Mesenchymal stem cell (in vitro differentiated cells and primary cell): ENCODE measurements at regions not wholly inside any gene's neighbourhood (a gene's known extent, or its start where the extent isn't known, plus 50 kb on each side); places are given as distances from the start of the nearest gene placed in this dataset.
A peak's percentile ranks its signal among the peaks of the same experiment; 100 is the strongest.

Experiments
- DNase-seq: peaks from one replicate; pipeline ENCODE4 v3.0.0-alpha.2; 2013
- H2AFZ ChIP-seq: one replicate; pipeline ENCODE4 v1.6.1; 2013; ENCODE audit warnings: low read depth, mild to moderate bottlenecking, control low read depth, inconsistent platforms, low read length, moderate library complexity
- H2AK5ac ChIP-seq: 2 replicates; pipeline ENCODE4 v1.6.1; 2013; ENCODE audit warnings: low read length, moderate library complexity, mild to moderate bottlenecking, inconsistent platforms; ENCODE audit not compliant: severe bottlenecking
- H2BK120ac ChIP-seq: one replicate; pipeline ENCODE4 v1.6.1; 2013; ENCODE audit warnings: low read depth, mild to moderate bottlenecking, inconsistent platforms, low read length, moderate library complexity
- H2BK12ac ChIP-seq, 2 experiments: one replicate each; pipeline ENCODE4 v1.6.1; 2013; ENCODE audit warnings: inconsistent platforms in 2 of 2, low read length in 2 of 2, mild to moderate bottlenecking in 2 of 2, moderate library complexity in 2 of 2, control low read depth in 1 of 2
- H2BK15ac ChIP-seq: one replicate; pipeline ENCODE4 v1.6.1; 2013; ENCODE audit warnings: mild to moderate bottlenecking, low read depth, inconsistent platforms; ENCODE audit not compliant: poor library complexity, severe bottlenecking
- H2BK5ac ChIP-seq: 2 replicates; pipeline ENCODE4 v1.6.1; 2013; ENCODE audit warnings: low read depth, mild to moderate bottlenecking, low read length, control low read depth, inconsistent platforms; ENCODE audit not compliant: poor library complexity, severe bottlenecking
- H3K14ac ChIP-seq, 2 experiments: one replicate each; pipeline ENCODE4 v1.6.1; 2013; ENCODE audit warnings: inconsistent platforms in 2 of 2, low read length in 2 of 2, control low read depth in 1 of 2, mild to moderate bottlenecking in 1 of 2, moderate library complexity in 1 of 2
- H3K18ac ChIP-seq, 2 experiments: one replicate each; pipeline ENCODE4 v1.6.1; 2013; ENCODE audit warnings: inconsistent platforms in 2 of 2, low read length in 2 of 2, control low read depth in 1 of 2, low read depth in 1 of 2, mild to moderate bottlenecking in 1 of 2
- H3K23ac ChIP-seq, 2 experiments: one replicate each; pipeline ENCODE4 v1.6.1; 2013; ENCODE audit warnings: inconsistent platforms in 2 of 2, low read length in 2 of 2, mild to moderate bottlenecking in 2 of 2, moderate library complexity in 2 of 2, control low read depth in 1 of 2
- H3K27ac ChIP-seq: 2 replicates; pipeline ENCODE4 v1.5.1; 2013; ENCODE audit warnings: mild to moderate bottlenecking, moderate library complexity, low read length, control low read depth, inconsistent platforms; ENCODE audit not compliant: poor library complexity, severe bottlenecking
- H3K27me3 ChIP-seq, 2 experiments: 2 replicates each; pipeline versions ENCODE4 v1.6.1 to v1.7.0; 2013; ENCODE audit warnings: low read length in 2 of 2, mild to moderate bottlenecking in 2 of 2, moderate library complexity in 2 of 2, control low read depth in 1 of 2, inconsistent platforms in 1 of 2; ENCODE audit not compliant: control insufficient read depth in 1 of 2, insufficient read depth in 1 of 2
- H3K36me3 ChIP-seq, 2 experiments: 2 replicates each; pipeline versions ENCODE4 v1.6.1 to v1.7.0; 2013; ENCODE audit warnings: low read length in 2 of 2, control low read depth in 1 of 2, inconsistent platforms in 1 of 2, low read depth in 1 of 2, mild to moderate bottlenecking in 1 of 2; ENCODE audit not compliant: insufficient read depth in 2 of 2, control insufficient read depth in 1 of 2
- H3K4ac ChIP-seq, 2 experiments: one replicate each; pipeline ENCODE4 v1.6.1; 2013; ENCODE audit warnings: inconsistent platforms in 2 of 2, low read length in 2 of 2, mild to moderate bottlenecking in 2 of 2, moderate library complexity in 2 of 2, control low read depth in 1 of 2, low read depth in 1 of 2
- H3K4me1 ChIP-seq: 2 replicates; pipeline ENCODE4 v1.6.1; 2013; ENCODE audit warnings: low read depth, low read length, control low read depth; ENCODE audit not compliant: control insufficient read depth, insufficient read depth
- H3K4me2 ChIP-seq: 2 replicates; pipeline ENCODE4 v1.6.1; 2013; ENCODE audit warnings: low read length, mild to moderate bottlenecking, inconsistent platforms; ENCODE audit not compliant: poor library complexity, severe bottlenecking
- H3K4me3 ChIP-seq, 2 experiments: 2 replicates each; pipeline versions ENCODE4 v1.5.1 to v1.7.0; 2013; ENCODE audit warnings: low read length in 2 of 2, mild to moderate bottlenecking in 2 of 2, control low read depth in 1 of 2, low read depth in 1 of 2; ENCODE audit not compliant: insufficient read depth in 1 of 2
- H3K79me1 ChIP-seq: replicated peaks from 2 replicates; pipeline ENCODE4 v1.6.1; 2013; ENCODE audit warnings: mild to moderate bottlenecking, control low read depth, low read length, inconsistent platforms; ENCODE audit not compliant: poor library complexity, severe bottlenecking
- H3K9ac ChIP-seq: 2 replicates; pipeline ENCODE4 v1.7.0; 2013; ENCODE audit warnings: mild to moderate bottlenecking, low read length, moderate library complexity
- H3K9me3 ChIP-seq: 2 replicates; pipeline ENCODE4 v1.7.0; 2013; ENCODE audit warnings: mild to moderate bottlenecking, low read length; ENCODE audit not compliant: control insufficient read depth
- H4K8ac ChIP-seq: one replicate; pipeline ENCODE4 v1.6.1; 2013; ENCODE audit warnings: inconsistent platforms, mild to moderate bottlenecking, low read length, moderate library complexity
- H4K91ac ChIP-seq: one replicate; pipeline ENCODE4 v1.6.1; 2013; ENCODE audit warnings: mild to moderate bottlenecking, low read length, inconsistent platforms
- WGBS: methylation state at CpG from one replicate; pipeline ENCODE4 v1.1.7; 2013; ENCODE audit warnings: mixed read lengths; 5-methylcytosine and 5-hydroxymethylcytosine counted together

- no peak overlapping the region for H2BK5ac ChIP-seq
- H3K9ac ChIP-seq = peak overlapping the region; percentile 96
- no peak for DNase-seq
- H3K14ac ChIP-seq = no peak overlapping the region
- peak overlapping the region in 1 of 2 experiments; percentile 27 for H2BK12ac ChIP-seq
- no peak overlapping the region for H3K4me3 ChIP-seq
- no peaks in the 10 kb centered on the region for H3K9me3 ChIP-seq
- no peak overlapping the region for H2BK15ac ChIP-seq
- H3K36me3 ChIP-seq = peaks cover 3 to 4% of the 10 kb centered on the region in 2 experiments
- H3K4ac ChIP-seq = peak overlapping the region in 1 of 2 experiments; percentile 3
- H3K27ac ChIP-seq = peak overlapping the region; percentile 1
- H3K4me1 ChIP-seq = peaks cover 28% of the 10 kb centered on the region
- peak overlapping the region; percentile 94 for H2AK5ac ChIP-seq
- no peak overlapping the region for H2AFZ ChIP-seq
- peak overlapping the region; percentile 35 to 38 for H3K18ac ChIP-seq
- no peak overlapping the region for H3K4me2 ChIP-seq
- peaks cover 5% of the 10 kb centered on the region for H3K79me1 ChIP-seq
- H3K23ac ChIP-seq = no peak overlapping the region
- 100% methylated on average over 2 of the region's 2 CpGs for WGBS
- no peak overlapping the region for H4K91ac ChIP-seq
- peak overlapping the region; percentile 56 for H2BK120ac ChIP-seq
- H4K8ac ChIP-seq = no peak overlapping the region
- H3K27me3 ChIP-seq = no peaks in the 10 kb centered on the region
Measured at GRCh38 chr14:73782623-73783022, 68.4 kb upstream of the PNMA1 start.

DNA sequence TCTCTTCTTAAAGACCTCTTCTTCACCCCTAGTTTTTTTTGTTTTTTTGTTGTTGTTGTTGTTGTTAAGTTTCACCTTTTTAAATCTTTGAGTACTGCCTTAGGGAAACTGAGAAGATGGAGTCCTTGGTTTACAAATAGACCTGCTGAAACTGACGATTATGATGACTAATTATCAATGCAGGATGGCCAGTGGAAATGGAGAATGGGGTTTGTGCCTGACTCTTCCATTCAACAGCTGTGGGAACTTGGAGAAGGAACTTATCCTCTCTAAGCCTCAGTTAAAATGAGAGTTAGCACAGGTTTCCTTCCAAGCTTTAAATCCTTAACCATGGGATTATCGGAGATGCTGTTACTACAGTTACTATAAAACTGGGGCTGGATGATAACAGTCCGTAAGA lies 66.7 kb upstream of the PNMA1 start:
- DNase-seq = no peak
- H3K9ac ChIP-seq = no peak overlapping the region
- H3K27me3 ChIP-seq = no peaks in the 10 kb centered on the region
- H3K23ac ChIP-seq = no peak overlapping the region
- peaks cover 38% of the 10 kb centered on the region for H3K4me1 ChIP-seq
- H3K14ac ChIP-seq = no peak overlapping the region
- H2BK15ac ChIP-seq = no peak overlapping the region
- no peaks in the 10 kb centered on the region for H3K9me3 ChIP-seq
- no peak overlapping the region for H3K18ac ChIP-seq
- no peak overlapping the region for H4K91ac ChIP-seq
- H3K79me1 ChIP-seq = peaks cover 5% of the 10 kb centered on the region
- H3K36me3 ChIP-seq = peaks cover 3 to 7% of the 10 kb centered on the region in 2 experiments
- H2BK12ac ChIP-seq = no peak overlapping the region
- no peak overlapping the region for H3K4me2 ChIP-seq
- H2AK5ac ChIP-seq = no peak overlapping the region
- H2AFZ ChIP-seq = no peak overlapping the region
- WGBS = 73% methylated on average over 1 of the region's 3 CpGs
- no peak overlapping the region for H2BK120ac ChIP-seq
- H3K4ac ChIP-seq = no peak overlapping the region
- no peak overlapping the region for H2BK5ac ChIP-seq
- no peak overlapping the region for H3K27ac ChIP-seq
- H3K4me3 ChIP-seq = no peak overlapping the region
- no peak overlapping the region for H4K8ac ChIP-seq

DNA sequence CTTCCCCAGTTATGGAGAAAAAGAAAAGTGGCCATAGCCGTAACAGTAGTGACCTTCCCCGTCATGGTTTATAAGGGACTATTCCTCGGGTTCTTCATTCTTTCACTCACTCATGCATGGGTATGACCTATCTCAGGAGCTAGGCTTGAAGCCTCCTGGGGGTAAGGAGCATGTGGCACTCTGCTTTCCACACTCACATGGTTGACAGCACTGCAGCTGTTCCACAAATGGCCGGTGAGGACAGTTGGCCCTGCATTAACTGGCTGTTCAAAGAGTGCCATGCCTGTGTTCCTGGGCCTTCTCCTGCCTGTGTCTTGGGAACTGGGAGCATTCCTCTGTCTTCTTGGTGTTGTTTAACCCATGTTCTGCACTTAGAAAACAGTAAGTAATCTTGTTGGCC lies 66.2 kb upstream of the PNMA1 start:
- no peak overlapping the region for H2BK12ac ChIP-seq
- no peaks in the 10 kb centered on the region for H3K27me3 ChIP-seq
- H2BK15ac ChIP-seq = no peak overlapping the region
- H2BK5ac ChIP-seq = no peak overlapping the region
- peaks cover 41% of the 10 kb centered on the region for H3K4me1 ChIP-seq
- H3K4me3 ChIP-seq = no peak overlapping the region
- H3K14ac ChIP-seq = no peak overlapping the region
- H3K23ac ChIP-seq = no peak overlapping the region
- peaks cover 3 to 7% of the 10 kb centered on the region in 2 experiments for H3K36me3 ChIP-seq
- H3K4me2 ChIP-seq = no peak overlapping the region
- DNase-seq = no peak
- H2AFZ ChIP-seq = no peak overlapping the region
- peak overlapping the region in 1 of 2 experiments; percentile 35 for H3K4ac ChIP-seq
- no peak overlapping the region for H2BK120ac ChIP-seq
- no peak overlapping the region for H2AK5ac ChIP-seq
- peaks cover 6% of the 10 kb centered on the region for H3K79me1 ChIP-seq
- no peak overlapping the region for H3K27ac ChIP-seq
- H3K18ac ChIP-seq = no peak overlapping the region
- H3K9me3 ChIP-seq = no peaks in the 10 kb centered on the region
- H4K8ac ChIP-seq = no peak overlapping the region
- no peak overlapping the region for H3K9ac ChIP-seq
- WGBS = 85% methylated on average over 4 of the region's 4 CpGs
- no peak overlapping the region for H4K91ac ChIP-seq

GRCh38 chr14:73778736-73779135 lies 64.6 kb upstream of the PNMA1 start:
- Histone ChIP-seq H2BK5ac (no peak overlapping the region), H4K91ac (no peak overlapping the region), H3K14ac (no peak overlapping the region), H4K8ac (no peak overlapping the region), H3K79me1 (peaks cover 11% of the 10 kb centered on the region), H2BK15ac (no peak overlapping the region), H3K27ac (no peak overlapping the region), H2AFZ (no peak overlapping the region), H3K4me2 (no peak overlapping the region), H3K4me1 (peaks cover 39% of the 10 kb centered on the region), H3K23ac (no peak overlapping the region), H3K9ac (no peak overlapping the region), H2BK12ac (no peak overlapping the region), H3K27me3 (no peaks in the 10 kb centered on the region), H3K9me3 (no peaks in the 10 kb centered on the region), H3K4me3 (no peak overlapping the region), H3K4ac (no peak overlapping the region), H2BK120ac (no peak overlapping the region), H3K36me3 (peaks cover 3 to 7% of the 10 kb centered on the region in 2 experiments), H2AK5ac (no peak overlapping the region), H3K18ac (no peak overlapping the region)
- DNase-seq = no peak
- WGBS = 100% methylated on average over 1 of the region's 3 CpGs
